SK-N-DZ (cell line): ENCODE measurements at regions not wholly inside any gene's neighbourhood (a gene's known extent, or its start where the extent isn't known, plus 50 kb on each side); places are given as distances from the start of the nearest gene placed in this dataset.

Experiments used
- DNase-seq: peaks from one replicate; pipeline ENCODE4 v3.0.0-alpha.2; 2015; ENCODE audit warnings: low spot score

- no peak for DNase-seq
These were observed 99.5 kb upstream of the GATA6 start for GRCh38 chr18:22069916-22070315.

DNA sequence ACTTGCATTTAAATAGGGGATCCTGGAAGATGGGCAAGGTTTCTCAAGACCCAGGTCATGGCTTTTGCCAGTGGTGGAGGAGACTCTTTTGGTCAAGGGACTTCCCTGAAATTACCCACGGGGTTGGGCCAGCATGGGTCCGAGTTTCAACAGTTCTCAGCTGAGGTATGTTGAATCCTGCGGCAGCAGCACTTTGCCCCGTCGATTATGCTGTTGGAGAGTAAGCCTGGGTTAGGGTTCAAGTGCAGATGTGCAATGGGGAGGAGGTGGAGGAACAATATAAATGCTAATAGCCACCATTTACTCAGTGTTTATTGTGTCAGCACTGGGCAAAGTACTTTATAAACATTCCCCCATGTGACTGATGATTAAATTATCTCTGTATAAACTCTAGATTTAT lies 96.0 kb upstream of the GATA6 start:
- no peak for DNase-seq

DNA sequence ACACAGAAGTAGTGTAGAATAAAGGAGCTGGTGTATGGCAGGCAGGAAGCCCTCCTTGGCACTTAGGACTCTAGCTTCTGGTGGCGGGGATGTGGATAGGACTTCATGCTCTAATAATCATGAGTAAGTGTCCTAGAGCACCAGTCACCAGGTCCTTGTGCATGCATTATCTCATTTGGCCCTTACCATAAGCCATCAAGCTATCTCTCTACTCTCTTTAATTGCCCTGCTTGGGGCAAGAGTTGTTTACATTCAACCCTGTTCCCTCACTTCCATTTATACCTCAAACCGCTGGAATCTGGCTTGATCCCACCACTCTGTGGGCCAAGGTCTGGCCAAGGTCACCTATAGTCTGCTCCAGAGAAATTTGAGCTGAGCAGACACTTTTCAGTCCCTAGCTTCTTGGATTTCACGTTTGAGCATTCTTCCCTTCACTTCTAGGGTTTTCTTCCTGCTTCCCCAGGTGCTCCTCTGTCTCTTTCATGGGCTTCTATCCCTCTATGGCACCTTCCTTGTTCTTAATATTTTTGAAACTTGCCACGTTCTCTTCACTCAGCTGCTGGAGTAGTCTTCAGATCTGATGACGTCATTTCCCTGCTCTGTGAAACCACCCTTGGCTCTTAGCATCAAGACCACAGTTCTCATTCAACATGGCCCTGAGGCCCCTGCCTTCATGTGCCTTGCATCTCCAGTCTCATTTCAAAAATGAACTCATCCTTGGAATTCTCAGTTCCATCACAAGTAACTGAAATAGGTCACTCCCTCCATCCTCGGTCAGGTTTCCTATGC lies 94.9 kb upstream of the GATA6 start:
- no peak for DNase-seq

DNA sequence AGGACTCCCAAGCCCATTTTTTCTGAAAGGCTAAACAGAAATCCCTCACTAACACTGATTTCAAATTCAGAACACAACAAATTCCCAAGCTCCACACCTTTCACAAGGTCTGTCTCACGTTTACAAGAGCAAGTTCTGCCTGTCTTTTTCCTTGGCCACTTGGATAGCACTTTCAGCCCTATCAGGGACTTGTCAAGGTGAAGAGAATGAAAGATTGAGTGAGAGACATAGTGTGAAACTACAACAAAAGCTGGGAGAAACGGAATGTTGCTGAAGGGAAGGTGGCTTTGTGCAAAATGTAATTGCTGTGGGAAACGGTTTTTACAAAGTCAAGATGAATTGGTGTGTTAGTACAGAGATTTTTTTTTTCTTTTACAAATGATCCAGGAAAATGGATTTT lies 89.4 kb upstream of the GATA6 start:
- no peak for DNase-seq

DNA sequence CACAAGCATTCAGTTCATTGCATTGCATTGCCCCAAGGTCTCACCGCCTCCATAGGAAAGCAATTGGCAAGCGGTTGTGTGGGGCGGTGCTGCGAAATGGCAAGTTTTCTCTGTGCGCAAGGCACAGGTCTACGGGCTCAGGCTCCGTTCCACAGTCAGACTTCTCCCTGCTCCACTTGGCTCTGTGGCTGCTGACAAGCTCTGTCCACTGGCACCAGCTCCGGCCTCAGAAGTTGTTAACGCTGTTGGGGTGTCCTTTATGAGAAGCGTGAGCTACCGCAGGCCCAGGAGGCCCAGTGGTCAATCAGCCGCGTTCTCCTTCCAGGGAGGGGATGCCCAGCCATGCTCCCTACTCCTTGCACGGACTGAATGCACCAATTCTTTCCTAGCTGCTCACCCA lies 87.0 kb upstream of the GATA6 start:
- no peak for DNase-seq

DNA sequence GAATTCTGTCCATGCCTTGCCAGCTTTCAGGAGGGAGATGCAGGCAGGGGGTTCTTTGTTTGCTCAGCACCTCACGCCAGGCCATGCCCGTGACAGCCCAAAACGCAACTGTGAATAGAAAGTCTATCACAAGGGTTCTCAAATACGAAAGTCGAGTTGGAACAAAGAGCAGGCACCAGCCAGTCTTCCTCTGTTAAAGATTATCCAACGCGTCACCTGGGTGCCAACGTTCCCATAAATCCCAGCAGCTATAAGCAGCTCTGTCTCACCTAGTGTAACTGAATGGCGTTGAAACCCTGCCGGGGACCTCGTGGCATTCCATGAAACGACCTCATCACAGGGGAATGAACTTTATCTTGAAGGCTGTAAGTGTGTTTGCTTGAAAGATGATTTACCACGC lies 84.8 kb upstream of the GATA6 start:
- DNase-seq, result no peak

DNA sequence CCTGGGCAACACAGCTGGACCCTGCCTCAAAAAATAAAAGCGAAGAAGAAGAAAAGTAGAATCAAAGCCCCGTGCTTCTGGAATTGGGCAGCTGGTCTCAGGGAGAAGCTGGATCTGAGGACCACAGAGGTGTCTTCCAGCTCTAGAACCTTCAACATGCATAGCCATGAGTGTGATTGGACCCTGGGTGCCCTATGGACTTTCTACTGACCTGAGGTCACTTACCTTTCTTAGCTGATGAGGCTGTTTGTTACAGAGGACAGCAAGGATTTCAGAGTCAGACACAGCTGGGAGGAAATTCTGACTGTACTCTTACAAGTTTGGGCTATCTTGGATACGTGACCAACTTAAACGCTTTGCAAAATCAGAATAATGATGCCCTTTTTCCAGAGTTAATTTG lies 82.4 kb upstream of the GATA6 start:
- DNase-seq, result no peak

GRCh38 chr18:22088029-22088428 lies 81.4 kb upstream of the GATA6 start:
- no peak for DNase-seq

- DNase-seq, result no peak
These were observed 80.3 kb upstream of the GATA6 start for GRCh38 chr18:22088996-22089640.

DNA sequence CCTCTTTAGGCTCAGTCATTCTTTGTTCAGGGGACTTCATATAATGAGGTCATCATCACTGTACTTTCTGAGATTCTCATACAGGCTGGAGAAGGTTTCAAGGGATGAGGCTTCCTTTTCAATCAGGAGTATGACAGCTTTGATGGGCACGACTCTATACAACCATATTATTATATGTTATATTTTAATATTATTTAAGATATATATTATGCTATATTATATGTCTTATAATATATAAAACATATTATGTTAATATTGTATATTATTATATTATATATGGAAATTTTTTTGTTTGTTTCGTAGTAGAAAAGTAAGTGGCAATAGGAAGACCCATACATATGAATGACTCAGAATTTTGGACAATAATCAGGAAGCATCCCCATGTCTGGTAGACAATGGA lies 78.0 kb upstream of the GATA6 start:
- DNase-seq, result no peak

DNA sequence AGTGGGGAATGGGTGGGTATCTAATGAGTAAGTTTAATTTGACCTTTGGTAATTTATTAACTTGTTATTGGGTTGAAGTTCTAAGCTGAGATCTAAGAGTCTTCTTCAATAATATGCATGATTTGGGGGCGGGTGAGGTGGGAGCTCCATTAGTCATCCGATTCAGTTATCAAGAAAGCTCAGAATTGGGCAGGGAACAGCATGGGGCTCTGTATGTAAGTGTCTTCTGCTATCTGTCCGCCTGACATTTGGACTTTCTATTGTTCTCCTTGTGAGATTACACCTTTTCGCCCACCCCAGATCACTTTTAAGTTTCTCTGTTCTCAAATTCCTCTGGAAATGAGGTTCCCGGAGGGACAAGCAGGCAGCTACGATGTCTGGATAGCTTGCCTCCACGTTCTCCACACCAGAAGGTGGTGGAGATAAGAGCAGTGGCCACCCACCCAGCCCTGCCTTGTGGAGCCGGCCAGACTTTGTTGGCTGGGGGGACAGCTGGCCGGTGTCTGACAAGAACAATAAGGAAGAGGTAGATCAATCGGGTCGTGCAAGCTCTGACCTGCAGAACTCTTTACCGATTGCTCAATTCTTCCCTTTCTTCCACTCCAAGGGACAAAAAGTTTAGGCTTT lies 75.5 kb upstream of the GATA6 start:
- no peak for DNase-seq

GRCh38 chr18:22094358-22094734 lies 75.0 kb upstream of the GATA6 start:
- no peak for DNase-seq

DNA sequence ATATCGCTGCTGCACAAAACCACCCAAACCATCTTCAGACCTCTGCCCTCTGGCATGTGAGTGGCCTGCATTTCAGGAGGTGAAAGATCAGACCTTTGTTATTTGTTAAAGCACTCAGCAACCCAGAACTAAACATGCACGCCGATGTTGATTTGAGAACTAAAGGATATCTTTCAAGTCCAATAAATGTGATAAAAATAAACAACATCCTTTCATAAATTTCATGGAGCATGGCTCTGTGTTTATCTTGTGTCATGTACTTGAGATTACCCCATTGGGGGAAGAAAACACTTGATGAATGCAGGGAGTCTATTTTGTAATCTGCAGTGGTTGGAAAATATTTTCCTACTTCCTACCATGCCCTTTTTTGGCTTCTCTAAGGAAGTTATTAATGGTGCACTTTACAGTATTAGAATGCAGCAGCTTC lies 70.8 kb upstream of the GATA6 start:
- DNase-seq, result no peak

- no peak for DNase-seq
These were observed 69.5 kb upstream of the GATA6 start for GRCh38 chr18:22099925-22100324.

DNA sequence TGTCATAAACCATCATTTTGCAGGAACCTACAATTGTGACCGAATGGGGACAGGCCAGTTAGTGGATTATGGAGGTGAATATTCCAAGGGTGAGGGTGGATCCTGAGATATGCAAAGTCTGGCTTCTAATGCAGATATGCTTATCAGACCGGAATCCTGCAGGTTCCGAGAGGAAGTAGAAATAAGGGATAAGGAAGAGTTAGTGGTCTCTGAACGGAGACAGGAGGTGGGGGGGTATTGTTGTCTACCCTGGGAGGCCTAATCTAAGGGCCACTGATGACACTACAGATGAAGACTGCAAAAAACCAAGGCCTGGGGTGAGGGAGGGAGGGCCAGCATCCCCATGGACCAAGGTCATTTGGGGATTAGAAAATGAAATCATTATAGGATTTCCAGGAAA lies 67.7 kb upstream of the GATA6 start:
- no peak for DNase-seq

DNA sequence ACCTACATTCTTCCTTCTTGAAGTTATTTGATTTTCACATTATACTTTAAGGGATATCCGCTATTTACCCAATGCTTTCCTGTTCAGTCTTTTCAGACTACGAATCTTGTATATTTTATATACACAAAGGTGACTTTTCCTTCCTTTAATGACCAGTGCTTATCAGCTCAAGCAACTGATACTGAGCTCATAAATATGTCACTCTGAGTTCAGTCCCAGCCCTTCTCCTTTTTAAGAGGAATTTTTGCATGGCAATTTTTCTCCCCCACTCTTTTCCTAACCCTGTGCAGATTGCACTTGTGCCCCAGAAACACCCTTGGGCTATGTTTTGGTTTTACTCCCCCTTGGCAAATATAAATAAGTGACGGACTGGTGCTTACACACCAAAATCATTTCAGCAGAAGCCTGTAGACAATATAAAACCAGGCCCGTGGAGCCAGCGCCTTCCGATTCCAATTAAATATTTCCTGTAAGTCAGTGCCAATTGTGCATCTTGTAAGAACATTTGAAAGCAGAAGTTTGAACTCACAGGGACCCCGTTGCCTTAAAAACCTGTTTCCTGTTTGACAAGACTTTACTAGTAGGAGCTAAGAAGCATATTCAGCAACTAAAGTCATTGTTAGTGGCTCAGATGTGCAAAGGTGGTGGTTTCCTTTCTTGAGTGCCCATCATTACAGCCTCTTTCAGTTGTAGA lies 66.3 kb upstream of the GATA6 start:
- DNase-seq, result no peak

DNA sequence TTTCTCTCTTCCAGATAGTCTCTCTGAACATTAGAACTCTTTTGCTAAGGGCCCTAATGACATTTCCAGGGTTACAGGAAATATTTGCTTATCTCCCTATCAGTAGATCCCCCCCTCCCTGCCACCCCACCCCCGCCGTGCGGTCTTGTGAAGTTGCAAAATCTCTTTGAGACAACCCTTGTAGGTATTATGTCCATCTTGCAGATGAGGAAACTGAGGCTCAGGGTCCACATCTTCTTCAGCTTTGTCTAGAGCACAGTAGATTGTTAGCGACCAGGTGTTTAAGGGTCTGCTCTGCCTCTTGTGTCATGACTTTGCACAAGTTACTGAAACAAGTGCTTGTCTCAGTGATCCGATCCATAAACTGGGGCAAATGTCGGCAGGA lies 65.8 kb upstream of the GATA6 start:
- no peak for DNase-seq

- no peak for DNase-seq
These were observed 62.7 kb upstream of the GATA6 start for GRCh38 chr18:22106536-22107292.

DNA sequence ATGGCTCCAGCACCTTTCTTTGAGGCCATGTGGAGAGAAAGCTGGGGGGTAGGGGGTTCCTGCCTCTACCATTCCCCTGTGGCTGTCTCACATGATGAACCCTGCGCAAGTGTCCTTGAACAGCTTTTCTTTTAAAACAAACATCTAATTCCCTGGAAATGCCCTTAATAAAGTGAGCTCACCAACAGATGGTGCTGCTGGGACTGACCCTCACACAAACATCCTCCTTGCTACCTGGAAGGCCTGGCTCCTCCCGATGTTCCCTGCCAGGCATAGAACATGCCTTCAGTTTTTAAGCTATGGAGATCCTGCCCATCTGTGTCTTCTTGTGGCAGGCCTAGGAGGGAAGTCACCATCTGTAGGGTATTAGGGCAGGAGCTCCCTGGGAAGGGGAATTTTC lies 60.7 kb upstream of the GATA6 start:
- DNase-seq, result no peak

DNA sequence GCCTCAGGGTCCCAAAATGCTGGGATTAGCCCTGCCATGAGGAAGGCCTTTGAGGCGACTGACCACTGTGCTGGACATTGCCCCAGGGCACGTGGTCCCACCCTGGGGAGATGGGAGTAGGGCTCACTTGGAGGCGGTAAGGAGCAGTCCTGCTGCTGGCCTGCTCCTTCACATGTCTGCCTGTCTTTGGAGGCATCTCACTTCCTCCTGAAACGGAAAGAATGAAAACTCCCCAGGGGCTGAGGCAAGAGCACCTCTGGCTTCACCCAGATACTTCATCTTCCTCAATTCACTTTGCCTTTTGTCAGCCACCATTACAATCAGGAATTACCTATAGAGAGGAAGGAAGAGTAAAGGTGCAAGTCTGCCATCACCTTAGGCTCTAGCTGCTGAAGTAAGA lies 59.9 kb upstream of the GATA6 start:
- DNase-seq, result no peak

DNA sequence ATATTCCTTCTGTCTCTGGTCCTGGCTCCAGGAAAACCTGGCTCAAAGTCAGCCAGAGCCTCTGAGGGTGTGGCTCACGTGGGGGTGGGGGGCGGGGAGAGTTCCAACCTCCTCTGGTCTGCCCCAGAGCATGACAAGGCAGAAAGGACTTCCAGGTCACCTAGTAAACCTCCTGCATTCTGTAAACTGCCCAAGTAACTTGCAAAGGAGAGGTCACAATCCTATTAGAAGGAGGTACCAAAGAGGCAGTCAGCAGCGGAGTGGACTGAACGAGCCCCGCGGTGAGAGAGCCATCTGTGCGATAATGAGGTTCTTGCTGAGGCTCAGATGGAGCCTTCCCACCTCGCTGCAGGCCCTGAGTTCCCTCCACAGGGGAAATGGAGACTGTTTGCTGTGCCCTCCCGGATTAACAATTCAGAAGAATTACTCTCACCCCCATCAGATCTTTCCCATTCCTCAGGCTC lies 58.9 kb upstream of the GATA6 start:
- DNase-seq, result no peak

DNA sequence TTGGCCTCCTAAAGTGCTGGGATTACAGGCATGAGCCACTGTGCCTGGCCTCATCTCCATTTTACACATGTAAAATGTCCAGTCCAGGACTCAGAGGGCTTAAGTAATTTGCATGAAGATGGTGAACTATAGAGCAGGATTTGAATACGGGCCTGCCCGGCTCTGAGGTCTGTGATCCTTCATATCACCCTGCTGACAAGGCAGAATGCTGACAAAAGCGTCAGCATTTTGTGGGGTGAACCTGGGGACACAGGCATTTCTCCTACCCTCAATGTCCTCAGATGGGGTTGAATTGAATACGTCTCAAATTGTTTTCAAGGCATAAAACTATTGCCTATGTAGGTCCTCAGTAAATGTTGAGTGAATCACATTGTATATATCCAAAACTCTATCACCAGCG lies 57.2 kb upstream of the GATA6 start:
- DNase-seq, result no peak
